HepG2 (cell line): ENCODE measurements at regions not wholly inside any gene's neighbourhood (a gene's known extent, or its start where the extent isn't known, plus 50 kb on each side); places are given as distances from the start of the nearest gene placed in this dataset.

Experiments
- ATAC-seq: fragments of 200-7000 bp; cut with Tn5 transposase; 3 replicates; pipeline ENCODE4 v1.9.1; 2020; ENCODE audit warnings: mild to moderate bottlenecking, moderate library complexity
- BruUV-seq: library from RNA; stranded (reverse); fragments of 400-500 nt; replicated peaks from 2 replicates; lab custom pipeline; 2021; lab: Mats Ljungman, UMichigan
- CTCF ChIA-PET: fragments of 300-600 bp; formaldehyde crosslinking; extraction: SDS; loops from one replicate; lab custom pipeline; 2021; ENCODE audit warnings: low total read pairs, inconsistent platforms, low intra/inter-chr PET ratio; lab: Yijun Ruan, JAX
- POLR2A ChIA-PET: fragments of 350-600 bp; sonication (Branson Sonifier 250); formaldehyde crosslinking; loops from one replicate; lab custom pipeline; 2020; ENCODE audit warnings: antibody characterized with exemption, inconsistent platforms; lab: Yijun Ruan, JAX
- DNase-seq: peaks from one replicate; pipeline ENCODE4 v3.0.0-alpha.2; 2015; ENCODE audit warnings: low spot score
- FAIRE-seq: peaks from 3 replicates; lab custom pipeline; 2011; peaks lifted over from hg19 to GRCh38; lab: Jason Lieb, UNC
- H2AFZ ChIP-seq: one replicate; pipeline ENCODE4 v1.6.1; 2011; ENCODE audit warnings: low read length, inconsistent platforms
- H3K27ac ChIP-seq: fragments of 300-600 bp; 3 replicates; pipeline ENCODE4 v1.8.0; 2011; ENCODE audit warnings: mixed run types, mild to moderate bottlenecking, mixed read lengths, low read length, inconsistent platforms; ENCODE audit not compliant: insufficient read depth; ENCODE audit errors: extremely low read length
- H3K27me3 ChIP-seq, 2 experiments: fragments of 200-600 bp in 1 of 2; 2 replicates in 1 of 2; 3 replicates in 1 of 2; pipeline versions ENCODE4 v1.6.0 to v1.8.0; 2011; ENCODE audit warnings: low read length in 2 of 2, mild to moderate bottlenecking in 2 of 2, moderate library complexity in 2 of 2, inconsistent platforms in 1 of 2; ENCODE audit not compliant: insufficient read depth in 2 of 2, control insufficient read depth in 1 of 2
- H3K36me3 ChIP-seq, 2 experiments: fragments of 200-600 bp in 1 of 2; replicated peaks in 1 of 2; 2 replicates in 1 of 2; 3 replicates in 1 of 2; pipeline versions ENCODE4 v1.5.1 to v1.8.0; 2011; ENCODE audit warnings: low read length in 2 of 2, inconsistent platforms in 1 of 2; ENCODE audit not compliant: insufficient read depth in 2 of 2, control insufficient read depth in 1 of 2
- H3K4me1 ChIP-seq: 2 replicates; pipeline ENCODE4 v1.5.1; 2012; ENCODE audit warnings: low read length, inconsistent platforms; ENCODE audit not compliant: insufficient read depth
- H3K4me2 ChIP-seq: 2 replicates; pipeline ENCODE4 v1.6.0; 2011; ENCODE audit warnings: low read depth, low read length, inconsistent platforms
- H3K4me3 ChIP-seq, 3 experiments: fragments of 200-600 bp in 1 of 3; sonication (generic), shearing (Covaris generic) in 1 of 3; replicated peaks in 1 of 3; 2 replicates each; pipeline ENCODE4 v1.5.1; 2011 to 2016; ENCODE audit warnings: low read length in 3 of 3, inconsistent platforms in 2 of 3, low read depth in 2 of 3, mild to moderate bottlenecking in 2 of 3, control low read depth in 1 of 3, mixed read lengths in 1 of 3; ENCODE audit not compliant: insufficient read depth in 1 of 3
- H3K79me2 ChIP-seq: one replicate; pipeline ENCODE4 v1.6.1; 2011; ENCODE audit warnings: low read length, inconsistent platforms; ENCODE audit not compliant: insufficient read depth
- H3K9ac ChIP-seq: 2 replicates; pipeline ENCODE4 v1.6.0; 2011; ENCODE audit warnings: mild to moderate bottlenecking, low read depth, low read length, inconsistent platforms; ENCODE audit not compliant: insufficient read depth
- H3K9me3 ChIP-seq: 2 replicates; pipeline ENCODE4 v1.5.1; 2012; ENCODE audit warnings: mild to moderate bottlenecking, low read length
- H4K20me1 ChIP-seq: 2 replicates; pipeline ENCODE4 v1.6.0; 2011; ENCODE audit warnings: inconsistent platforms, mild to moderate bottlenecking, low read length, moderate library complexity; ENCODE audit not compliant: insufficient read depth
- GTF3A ChIP-seq: sonication (generic); formaldehyde crosslinking; conservative IDR thresholded peaks from 2 replicates; pipeline ENCODE4 v1.4.0; 2020; ENCODE audit warnings: mild to moderate bottlenecking, missing genetic modification reagents
- GZF1 ChIP-seq: sonication (generic); formaldehyde crosslinking; IDR thresholded peaks from 2 replicates; pipeline ENCODE4 v1.5.1; 2020; ENCODE audit warnings: mild to moderate bottlenecking, missing genetic modification reagents
- PHB2 ChIP-seq: fragments of 450-650 bp; IDR thresholded peaks from 2 replicates; pipeline ENCODE4 v1.6.1; 2018; ENCODE audit not compliant: partially characterized antibody
- ZNF546 ChIP-seq: sonication (generic); formaldehyde crosslinking; conservative IDR thresholded peaks from 2 replicates; pipeline ENCODE4 v1.8.1; 2023; ENCODE audit warnings: mild to moderate bottlenecking, missing genetic modification reagents
- ZNF781 ChIP-seq: sonication (generic); formaldehyde crosslinking; IDR thresholded peaks from 2 replicates; pipeline ENCODE4 v1.5.1; 2020; ENCODE audit warnings: borderline replicate concordance, mild to moderate bottlenecking, missing genetic modification reagents; ENCODE audit errors: not compliant biosample characterization
- ZNF792 ChIP-seq: IDR thresholded peaks from 2 replicates; pipeline ENCODE4 v1.6.1; 2016
- WGBS: methylation state at CpG from one replicate; pipeline ENCODE4 v1.1.6; 2017; ENCODE audit warnings: low lambda C conversion rate; 5-methylcytosine and 5-hydroxymethylcytosine counted together
- in situ Hi-C: cut with HindIII; loops from 2 replicates; pipeline ENCODE4 v1.10.0; 2017; ENCODE audit warnings: low pct_unique_long_range_greater_than_20kb; ENCODE audit not compliant: extremely low pct_ligation_motif_present
- intact Hi-C: fragments of 100-400 bp; cut with micrococcal nuclease; formaldehyde crosslinking; loops from one replicate; pipeline ENCODE4 v1.10.0; 2022; ENCODE audit not compliant: unreplicated experiment

DNA sequence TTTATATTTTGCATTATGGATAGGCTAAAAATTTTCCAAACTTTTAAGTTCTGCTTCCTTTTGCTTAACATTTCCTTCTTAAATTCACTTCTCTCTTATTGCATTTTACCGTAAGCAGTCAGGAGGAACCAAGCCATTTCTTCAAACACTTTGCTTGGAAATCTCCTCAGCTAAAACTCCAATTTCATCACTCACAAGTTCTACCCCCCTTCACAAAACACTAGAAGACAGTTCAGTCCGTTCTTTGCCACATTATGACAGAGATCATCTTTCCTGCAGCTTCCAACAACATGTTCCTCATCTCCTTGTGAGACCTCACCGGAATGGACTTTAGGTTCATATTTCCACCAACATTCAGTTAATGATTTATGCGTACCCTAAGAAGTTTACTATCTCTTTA is 79.2 kb upstream of the LY86 start:
- TF ChIP-seq GZF1 (CRISPR knock-in tag), result no peak
- TF ChIP-seq ZNF792 (CRISPR knock-in tag), result no peak
- no peak for TF ChIP-seq ZNF546
- no peak for TF ChIP-seq GTF3A (CRISPR knock-in tag)
- TF ChIP-seq PHB2, result no peak
- no peak for ATAC-seq
- DNase-seq, result no peak
- Histone ChIP-seq H3K4me2 (no peak overlapping the region), H3K4me1 (0 out of 2 replicates have a peak, but pooled peaks cover 6% of the 10 kb centered on the region), H3K27ac (no peak overlapping the region), H3K79me2 (no peaks in the 10 kb centered on the region), H3K4me3 (no peak overlapping the region), H3K9ac (no peak overlapping the region), H4K20me1 (no peaks in the 10 kb centered on the region), H3K36me3 (no peaks in the 10 kb centered on the region), H3K27me3 (peaks cover 0 to 6% of the 10 kb centered on the region in 2 experiments; a peak in 2 of 5 replicates), H3K9me3 (no peaks in the 10 kb centered on the region), H2AFZ (no peak overlapping the region)
- in situ Hi-C loops, result no loop called here
- no TSS peak for BruUV-seq
- WGBS, result 20% methylated on average over 4 of the region's 4 CpGs
- FAIRE-seq, result no peak
- POLR2A ChIA-PET, result no interaction called here
- intact Hi-C loops, result no loop called here
- CTCF ChIA-PET, result no interaction called here

DNA sequence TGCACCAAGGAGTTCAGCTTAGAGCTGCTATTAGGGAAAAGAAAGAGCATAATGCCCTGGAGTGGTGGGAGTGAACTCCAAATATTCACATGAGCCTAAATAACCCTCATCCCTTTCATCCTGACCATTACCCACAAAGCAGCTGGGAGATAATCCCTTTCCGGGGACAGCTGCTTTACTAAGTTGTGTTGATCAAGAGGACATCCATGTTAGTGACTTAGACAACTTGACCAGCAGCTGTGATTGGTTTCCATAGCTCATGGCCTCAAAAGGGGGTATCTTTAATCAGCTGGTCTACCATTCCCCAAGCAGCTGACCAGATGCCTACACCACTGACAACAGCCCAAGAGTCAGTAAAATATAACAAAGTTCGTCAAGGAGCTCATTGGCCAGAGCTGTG is 75.8 kb upstream of the LY86 start:
- H3K9ac ChIP-seq, result no peak overlapping the region
- FAIRE-seq (no peak), ATAC-seq (no peak), DNase-seq (no peak)
- H3K4me2 ChIP-seq, result no peak overlapping the region
- CTCF ChIA-PET, result no interaction called here
- no peak overlapping the region for H2AFZ ChIP-seq
- H3K4me3 ChIP-seq, result no peak overlapping the region
- no peaks in the 10 kb centered on the region for H4K20me1 ChIP-seq
- POLR2A ChIA-PET, result no interaction called here
- no peaks in the 10 kb centered on the region for H3K36me3 ChIP-seq
- intact Hi-C loops (no loop called here), in situ Hi-C loops (no loop called here)
- peaks cover 0 to 27% of the 10 kb centered on the region in 2 experiments; a peak in 4 of 5 replicates for H3K27me3 ChIP-seq
- H3K4me1 ChIP-seq, result 0 out of 2 replicates have a peak, but pooled peaks cover 6% of the 10 kb centered on the region
- WGBS, result 0% methylated on average over 2 of the region's 2 CpGs
- H3K9me3 ChIP-seq, result no peaks in the 10 kb centered on the region
- BruUV-seq, result no TSS peak
- H3K79me2 ChIP-seq, result no peaks in the 10 kb centered on the region
- TF ChIP-seq ZNF781 (CRISPR knock-in tag), result no peak
- TF ChIP-seq, all 625 proteins: peak for 0
- H3K27ac ChIP-seq, result no peak overlapping the region
